ENCODE measurements at regions not wholly inside any gene's neighbourhood (a gene's known extent, or its start where the extent isn't known, plus 50 kb on each side); places are given as distances from the start of the nearest gene placed in this dataset.
A peak's percentile ranks its signal among the peaks of the same experiment; 100 is the strongest.

- DNase-seq (ENCODE audit: low read depth in 3 of 3) = no peak
Measured at GRCh38 chr2:181114021-181114420, 133.6 kb downstream of the UBE2E3 start.

GRCh38 chr2:181116261-181116660 is 135.9 kb downstream of the UBE2E3 start:
- no peak for DNase-seq (ENCODE audit: low read depth in 3 of 3)

- DNase-seq (ENCODE audit: low read depth in 3 of 3) = no peak
Measured at GRCh38 chr2:181117206-181117925, 137.0 kb downstream of the UBE2E3 start.

GRCh38 chr2:181120625-181121024 is 140.2 kb downstream of the UBE2E3 start:
- no peak for DNase-seq (ENCODE audit: low read depth in 3 of 3)

- no peak for DNase-seq (ENCODE audit: low read depth in 3 of 3)
Measured at GRCh38 chr2:181121996-181122395, 141.6 kb downstream of the UBE2E3 start.

- no peak for DNase-seq (ENCODE audit: low read depth in 3 of 3)
Measured at GRCh38 chr2:181122601-181123000, 142.2 kb downstream of the UBE2E3 start.

- peak in 1 of 3 experiments; percentile 28 for DNase-seq (ENCODE audit: low read depth in 3 of 3)
Measured at GRCh38 chr2:181123798-181124231, 143.4 kb downstream of the UBE2E3 start.

GRCh38 chr2:181124497-181124896 is 144.1 kb downstream of the UBE2E3 start:
- DNase-seq (ENCODE audit: low read depth in 3 of 3) = no peak

GRCh38 chr2:181125359-181125758 is 145.0 kb downstream of the UBE2E3 start:
- DNase-seq (ENCODE audit: low read depth in 3 of 3) = no peak

- DNase-seq (ENCODE audit: low read depth in 3 of 3) = no peak
Measured at GRCh38 chr2:181126311-181126868, 146.0 kb downstream of the UBE2E3 start.

GRCh38 chr2:181128199-181128598 is 147.8 kb downstream of the UBE2E3 start:
- DNase-seq (ENCODE audit: low read depth in 3 of 3) = no peak

- DNase-seq (ENCODE audit: low read depth in 3 of 3) = no peak
Measured at GRCh38 chr2:181129364-181130056, 149.1 kb downstream of the UBE2E3 start.

GRCh38 chr2:181130686-181131085 is 150.3 kb downstream of the UBE2E3 start:
- no peak for DNase-seq (ENCODE audit: low read depth in 3 of 3)

GRCh38 chr2:181131584-181131983 is 151.2 kb downstream of the UBE2E3 start:
- DNase-seq (ENCODE audit: low read depth in 3 of 3) = no peak

GRCh38 chr2:181138816-181139215 is 158.4 kb downstream of the UBE2E3 start:
- no peak for DNase-seq (ENCODE audit: low read depth in 3 of 3)

GRCh38 chr2:181139831-181140230 is 159.4 kb downstream of the UBE2E3 start:
- DNase-seq (ENCODE audit: low read depth in 3 of 3) = no peak

- no peak for DNase-seq (ENCODE audit: low read depth in 3 of 3)
Measured at GRCh38 chr2:181140414-181140813, 160.0 kb downstream of the UBE2E3 start.

- DNase-seq (ENCODE audit: low read depth in 3 of 3) = no peak
Measured at GRCh38 chr2:181140928-181141327, 160.5 kb downstream of the UBE2E3 start.

GRCh38 chr2:181141676-181142075 is 161.3 kb downstream of the UBE2E3 start:
- no peak for DNase-seq (ENCODE audit: low read depth in 3 of 3)

GRCh38 chr2:181142514-181142913 is 162.1 kb downstream of the UBE2E3 start:
- DNase-seq (ENCODE audit: low read depth in 3 of 3) = no peak

- no peak for DNase-seq (ENCODE audit: low read depth in 3 of 3)
Measured at GRCh38 chr2:181143790-181144300, 163.4 kb downstream of the UBE2E3 start.

- no peak for DNase-seq (ENCODE audit: low read depth in 3 of 3)
Measured at GRCh38 chr2:181145645-181146044, 165.2 kb downstream of the UBE2E3 start.

- no peak for DNase-seq (ENCODE audit: low read depth in 3 of 3)
Measured at GRCh38 chr2:181146171-181146570, 165.8 kb downstream of the UBE2E3 start.
